ENCODE measurements at regions not wholly inside any gene's neighbourhood (a gene's known extent, or its start where the extent isn't known, plus 50 kb on each side); places are given as distances from the start of the nearest gene placed in this dataset.

GRCh38 chrX:122046226-122046625 is 998.8 kb downstream of the GLUD2 start:
- no peaks in the 10 kb centered on the region for H3K27me3 ChIP-seq (ENCODE audit: control insufficient read depth, insufficient read depth, low read length)
- POLR2A ChIA-PET: no interaction called here
- CTCF ChIA-PET: no interaction called here
- no peaks in the 10 kb centered on the region for H3K36me3 ChIP-seq (ENCODE audit: control insufficient read depth, insufficient read depth, low read length)
- TF ChIP-seq CTCF (IDR thresholded peaks at IDR 0.05; ENCODE audit: insufficient read depth, low read depth, low read length): no peak
- no peak for DNase-seq (ENCODE audit: low read depth)
- H3K4me3 ChIP-seq (ENCODE audit: low read depth, low read length): no peak overlapping the region

GRCh38 chrX:122046815-122047214 is 999.4 kb downstream of the GLUD2 start:
- Histone ChIP-seq H3K27me3 (ENCODE audit: control insufficient read depth, insufficient read depth, low read length) (no peaks in the 10 kb centered on the region), H3K4me3 (ENCODE audit: low read depth, low read length) (no peak overlapping the region), H3K36me3 (ENCODE audit: control insufficient read depth, insufficient read depth, low read length) (no peaks in the 10 kb centered on the region)
- CTCF ChIA-PET: no interaction called here
- POLR2A ChIA-PET: no interaction called here
- no peak for TF ChIP-seq CTCF (IDR thresholded peaks at IDR 0.05; ENCODE audit: insufficient read depth, low read depth, low read length)
- DNase-seq (ENCODE audit: low read depth): no peak

GRCh38 chrX:122047261-122047660 is 999.9 kb downstream of the GLUD2 start:
- DNase-seq (ENCODE audit: low read depth): no peak
- POLR2A ChIA-PET: no interaction called here
- Histone ChIP-seq H3K27me3 (ENCODE audit: control insufficient read depth, insufficient read depth, low read length) (no peaks in the 10 kb centered on the region), H3K4me3 (ENCODE audit: low read depth, low read length) (no peak overlapping the region), H3K36me3 (ENCODE audit: control insufficient read depth, insufficient read depth, low read length) (no peaks in the 10 kb centered on the region)
- CTCF ChIA-PET: no interaction called here
- no peak for TF ChIP-seq CTCF (IDR thresholded peaks at IDR 0.05; ENCODE audit: insufficient read depth, low read depth, low read length)

GRCh38 chrX:122055460-122055859 is 1008.0 kb downstream of the GLUD2 start:
- no peak for DNase-seq (ENCODE audit: low read depth)
- no peak overlapping the region for H3K4me3 ChIP-seq (ENCODE audit: low read depth, low read length)
- H3K27me3 ChIP-seq (ENCODE audit: control insufficient read depth, insufficient read depth, low read length): no peaks in the 10 kb centered on the region
- no peak for TF ChIP-seq CTCF (IDR thresholded peaks at IDR 0.05; ENCODE audit: insufficient read depth, low read depth, low read length)
- no peaks in the 10 kb centered on the region for H3K36me3 ChIP-seq (ENCODE audit: control insufficient read depth, insufficient read depth, low read length)
- POLR2A ChIA-PET: no interaction called here
- CTCF ChIA-PET: interaction anchor here (0.6 kb wide), 1 partner anchor 645 kb away, joined by 3 read pairs; no protein-coding TSS in a partner anchor

GRCh38 chrX:122055979-122056715 is 1008.7 kb downstream of the GLUD2 start:
- POLR2A ChIA-PET: no interaction called here
- no peak for DNase-seq (ENCODE audit: low read depth)
- CTCF ChIA-PET: no interaction called here
- no peaks in the 10 kb centered on the region for H3K27me3 ChIP-seq (ENCODE audit: control insufficient read depth, insufficient read depth, low read length)
- TF ChIP-seq CTCF (IDR thresholded peaks at IDR 0.05; ENCODE audit: insufficient read depth, low read depth, low read length): no peak
- H3K4me3 ChIP-seq (ENCODE audit: low read depth, low read length): no peak overlapping the region
- H3K36me3 ChIP-seq (ENCODE audit: control insufficient read depth, insufficient read depth, low read length): no peaks in the 10 kb centered on the region
